Stimulated activated CD8-positive, alpha-beta memory T cell treated with anti-CD3 and anti-CD28 coated beads, Interleukin-15, amount 100 ng/mL, for 24 hours (primary cell): ENCODE measurements at regions not wholly inside any gene's neighbourhood (a gene's known extent, or its start where the extent isn't known, plus 50 kb on each side); places are given as distances from the start of the nearest gene placed in this dataset.

ENCODE experiments used
- DNase-seq: peaks from one replicate; pipeline ENCODE4 v3.0.0-alpha.2; 2020; ENCODE audit warnings: low read depth

DNA sequence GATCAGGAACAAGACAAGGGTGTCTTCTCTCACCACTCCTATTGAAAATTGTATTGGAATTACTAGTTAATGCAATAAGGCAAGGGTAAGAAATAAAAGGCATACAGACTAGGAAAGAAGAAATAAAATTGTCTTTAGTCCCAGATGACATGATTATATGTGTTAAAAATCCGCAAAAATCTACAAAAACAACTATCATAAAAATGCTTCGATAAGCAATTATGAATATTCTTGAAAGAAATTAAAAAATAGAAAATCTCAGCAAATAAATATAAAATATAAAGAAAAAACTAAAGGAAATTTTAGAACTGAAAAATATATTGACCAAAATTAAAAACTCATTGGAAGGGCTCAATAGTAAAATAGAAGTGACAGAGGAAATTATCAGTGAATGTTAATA lies 243.3 kb downstream of the ZNF674 start:
- DNase-seq = no peak

DNA sequence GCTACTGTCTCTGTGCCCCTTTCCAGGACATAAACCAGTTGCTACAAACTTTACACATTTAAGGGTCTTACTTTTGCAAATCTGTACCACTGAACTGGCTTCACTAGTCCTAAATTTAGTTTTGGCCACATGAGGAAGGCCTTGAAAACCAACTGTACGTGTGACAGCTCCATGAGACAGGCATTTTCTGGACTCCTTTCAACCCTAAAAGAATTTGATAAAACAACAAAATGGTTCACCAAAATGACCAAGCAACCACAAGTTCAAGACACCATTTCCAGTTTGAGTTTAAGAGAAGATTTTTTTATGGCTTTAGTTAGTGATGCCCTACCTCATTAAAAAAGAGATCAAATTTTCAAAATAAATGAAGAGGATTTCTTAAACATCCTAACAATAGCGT lies 246.4 kb downstream of the ZNF674 start:
- DNase-seq = no peak

DNA sequence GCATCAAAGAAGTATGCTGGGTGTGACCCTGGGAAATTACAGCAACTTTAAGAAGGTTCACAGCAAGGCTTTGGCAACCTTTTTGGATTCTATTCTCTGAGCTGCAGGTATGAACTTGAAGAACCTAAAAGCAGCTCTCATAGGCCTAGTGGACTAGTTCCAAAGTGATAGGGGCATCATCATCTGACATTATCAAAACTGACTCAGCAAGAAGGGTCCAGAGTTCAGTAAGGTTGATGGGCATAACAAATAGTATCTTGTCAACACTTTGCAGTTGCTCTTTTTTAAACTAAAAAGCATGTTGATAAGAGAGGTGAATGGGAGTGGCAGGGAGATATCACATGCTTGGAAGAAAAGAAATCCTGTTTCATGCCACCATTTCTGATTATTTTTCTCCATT lies 249.3 kb downstream of the ZNF674 start:
- DNase-seq = no peak

DNA sequence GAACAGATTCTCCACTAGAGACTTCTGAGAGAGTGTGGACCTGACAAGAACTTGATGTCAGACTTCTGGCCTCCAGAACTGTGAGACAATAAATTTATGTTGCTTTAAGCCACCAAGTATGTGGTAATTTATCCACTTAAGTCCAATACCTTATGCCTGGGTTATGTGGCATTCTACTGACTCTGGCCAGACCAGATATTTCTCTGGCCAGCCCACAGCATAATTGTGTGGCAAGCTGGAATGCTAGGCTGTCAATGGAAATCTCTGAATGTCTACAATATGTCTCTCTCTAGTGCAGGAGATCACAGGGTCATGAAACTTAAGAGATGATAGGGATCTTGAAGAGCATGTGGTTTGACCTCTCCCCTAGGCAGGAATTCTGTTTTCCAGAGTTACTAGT lies 251.0 kb downstream of the ZNF674 start:
- DNase-seq = no peak

- no peak for DNase-seq
These were observed 265.3 kb downstream of the ZNF674 start for GRCh38 chrX:46279925-46280313.

DNA sequence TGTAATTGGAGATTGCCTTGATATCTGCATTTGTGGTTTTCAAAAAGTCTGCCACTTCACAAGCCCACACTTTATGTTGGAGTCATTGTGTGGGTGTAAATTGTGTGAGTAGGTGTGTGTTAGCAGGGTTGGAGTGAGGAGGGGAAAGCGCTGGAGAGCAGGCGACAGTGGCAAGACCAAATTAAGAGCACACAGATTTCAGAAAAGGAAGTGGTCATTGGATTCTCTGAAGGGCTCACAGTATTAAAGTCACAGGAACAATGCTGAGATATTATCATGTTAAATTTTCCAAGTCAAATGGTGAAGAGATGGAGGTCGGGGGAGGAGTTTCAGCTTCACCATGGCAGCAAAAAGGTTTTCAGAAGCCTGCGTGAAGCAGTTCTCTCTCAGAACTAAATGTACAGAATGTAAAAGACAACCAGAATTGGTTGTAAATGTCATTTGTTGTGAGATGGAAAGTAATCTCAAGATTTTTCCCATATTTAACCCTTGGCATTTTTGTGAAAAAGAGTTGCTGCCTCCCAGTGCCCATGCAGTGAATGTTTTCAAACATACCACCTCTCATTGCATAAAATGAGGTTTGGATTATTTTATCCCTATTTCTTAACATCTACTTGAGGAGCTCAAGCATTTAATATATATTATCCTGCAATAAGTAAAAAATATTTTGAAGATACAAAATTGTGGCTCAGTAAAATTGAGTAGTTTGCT lies 265.9 kb downstream of the ZNF674 start:
- DNase-seq = no peak

GRCh38 chrX:46278572-46278971 lies 266.6 kb downstream of the ZNF674 start:
- DNase-seq = no peak

- DNase-seq = no peak
These were observed 276.8 kb downstream of the ZNF674 start for GRCh38 chrX:46268412-46268811.

GRCh38 chrX:46263494-46263893 lies 281.7 kb downstream of the ZNF674 start:
- no peak for DNase-seq

DNA sequence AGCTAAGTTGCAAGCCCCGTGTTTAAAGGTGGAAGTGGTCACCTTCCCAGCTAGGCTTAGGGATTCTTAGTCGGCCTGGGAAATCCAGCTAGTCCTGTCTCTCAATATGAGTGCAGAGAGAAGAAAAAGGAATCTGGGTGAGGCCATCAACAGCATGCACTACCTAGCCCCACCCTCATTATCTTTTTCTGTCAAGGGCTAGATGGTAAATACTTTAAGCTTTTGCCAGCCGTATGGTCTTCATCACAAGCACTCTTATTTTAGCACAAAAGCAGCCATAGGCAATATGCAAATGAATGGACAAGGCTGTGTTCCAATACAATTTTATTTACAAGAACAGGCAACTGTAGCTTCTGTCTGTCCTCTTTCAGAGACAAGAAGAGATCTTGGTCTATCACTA lies 282.9 kb downstream of the ZNF674 start:
- no peak for DNase-seq

- DNase-seq = no peak
These were observed 284.7 kb downstream of the ZNF674 start for GRCh38 chrX:46260499-46260898.

DNA sequence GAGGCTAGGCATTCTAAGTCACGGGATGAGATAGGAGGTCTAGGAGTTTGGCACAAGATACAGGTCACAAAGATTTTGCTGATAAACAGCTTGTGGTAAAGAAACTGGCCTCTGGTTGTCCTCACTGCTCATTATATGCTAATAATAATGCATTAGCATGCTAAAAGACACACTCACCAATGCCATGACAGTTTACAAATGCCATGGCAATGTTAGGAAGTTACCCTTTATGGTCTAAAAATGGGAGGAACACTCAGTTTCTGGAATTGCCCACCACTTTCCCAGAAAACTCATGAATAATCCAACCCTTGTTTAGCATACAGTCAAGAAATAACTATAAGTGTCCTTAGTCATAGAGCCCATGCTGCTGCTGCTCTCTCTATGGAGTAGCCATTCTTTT lies 286.9 kb downstream of the ZNF674 start:
- no peak for DNase-seq

DNA sequence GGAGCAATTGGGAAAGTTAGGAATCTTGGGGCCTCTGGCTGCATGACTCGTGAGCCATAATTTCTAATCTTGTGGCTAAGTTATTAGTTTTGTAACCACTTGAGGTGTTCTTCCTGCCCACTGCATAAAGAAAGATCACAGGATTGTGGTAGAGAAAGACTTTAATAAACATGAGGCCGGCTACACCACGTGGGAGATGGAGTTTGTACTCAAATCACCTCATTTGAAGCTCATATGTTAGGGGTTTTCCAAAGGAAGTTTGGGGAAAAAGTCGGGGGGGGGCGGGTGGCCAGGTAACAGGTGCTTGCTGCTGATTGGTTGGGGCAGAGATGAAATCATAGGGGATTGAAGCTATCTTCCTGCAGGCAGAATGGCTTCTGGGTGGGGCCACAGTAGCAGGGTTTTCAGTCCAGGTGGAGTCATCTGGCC lies 287.8 kb downstream of the ZNF674 start:
- no peak for DNase-seq

GRCh38 chrX:46256875-46257274 lies 288.3 kb downstream of the ZNF674 start:
- DNase-seq = no peak

GRCh38 chrX:46255046-46255445 lies 290.2 kb downstream of the ZNF674 start:
- no peak for DNase-seq

- DNase-seq = no peak
These were observed 290.6 kb downstream of the ZNF674 start for GRCh38 chrX:46254641-46255040.

- no peak for DNase-seq
These were observed 293.5 kb downstream of the ZNF674 start for GRCh38 chrX:46251755-46252154.

DNA sequence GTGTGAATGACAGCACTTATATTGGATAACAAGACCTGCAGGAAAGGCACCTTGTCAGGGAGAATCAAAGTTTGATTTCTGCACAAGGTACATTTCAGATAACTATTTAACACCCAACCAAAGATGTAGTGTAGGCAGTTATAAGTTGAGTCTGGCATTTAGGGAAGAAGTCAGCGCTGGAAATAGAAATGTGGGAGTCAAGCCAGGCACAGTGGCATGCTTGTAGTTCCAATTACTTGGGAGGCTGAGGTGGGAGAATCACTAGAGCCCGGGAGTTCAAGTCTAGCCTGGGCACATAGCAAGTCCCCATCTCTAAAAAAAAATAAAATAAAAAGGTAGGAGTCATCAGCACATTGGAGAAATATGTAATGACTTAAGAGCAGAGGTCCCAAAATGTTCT lies 295.1 kb downstream of the ZNF674 start:
- no peak for DNase-seq

- DNase-seq = no peak
These were observed 297.8 kb downstream of the ZNF674 start for GRCh38 chrX:46247456-46247855.

GRCh38 chrX:46244451-46244850 lies 300.8 kb downstream of the ZNF674 start:
- no peak for DNase-seq

- no peak for DNase-seq
These were observed 308.8 kb downstream of the ZNF674 start for GRCh38 chrX:46236411-46236810.

DNA sequence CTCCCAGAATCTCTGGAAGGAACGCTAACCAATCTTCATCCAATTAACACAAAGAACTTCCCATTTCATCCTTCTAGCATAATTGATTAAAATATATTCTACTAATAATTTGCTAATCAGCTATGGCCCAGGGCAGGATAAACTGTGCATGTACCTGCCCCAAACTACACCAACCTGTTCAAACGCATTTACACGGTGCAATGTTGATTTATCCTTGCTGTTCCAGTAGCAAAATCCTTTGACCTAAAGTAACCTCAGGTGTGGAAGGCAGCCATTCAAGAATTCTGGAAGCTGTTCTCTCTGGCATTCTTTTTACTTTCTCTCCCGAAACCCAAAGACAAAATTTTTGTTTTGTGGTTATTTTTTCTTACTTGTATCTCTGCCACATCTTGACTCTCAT lies 309.4 kb downstream of the ZNF674 start:
- DNase-seq = no peak

DNA sequence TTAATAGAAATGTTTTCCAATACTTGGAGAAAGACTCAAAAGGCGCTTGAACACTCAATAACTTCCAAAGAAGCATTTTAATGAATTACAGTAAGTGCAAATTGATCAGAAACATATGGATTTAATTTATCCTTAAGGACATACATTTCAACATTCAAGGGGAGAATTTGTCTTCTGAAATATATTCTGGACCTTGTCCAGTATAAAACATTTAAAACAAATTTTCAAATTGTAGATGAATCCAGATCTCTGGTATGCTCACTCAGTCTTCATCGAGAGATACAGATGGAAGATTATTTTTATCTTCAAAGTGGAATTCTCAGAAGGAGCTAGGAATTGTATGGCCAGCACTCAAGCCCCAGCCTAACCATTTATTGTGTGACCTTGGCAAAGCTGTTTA lies 310.4 kb downstream of the ZNF674 start:
- DNase-seq = no peak

DNA sequence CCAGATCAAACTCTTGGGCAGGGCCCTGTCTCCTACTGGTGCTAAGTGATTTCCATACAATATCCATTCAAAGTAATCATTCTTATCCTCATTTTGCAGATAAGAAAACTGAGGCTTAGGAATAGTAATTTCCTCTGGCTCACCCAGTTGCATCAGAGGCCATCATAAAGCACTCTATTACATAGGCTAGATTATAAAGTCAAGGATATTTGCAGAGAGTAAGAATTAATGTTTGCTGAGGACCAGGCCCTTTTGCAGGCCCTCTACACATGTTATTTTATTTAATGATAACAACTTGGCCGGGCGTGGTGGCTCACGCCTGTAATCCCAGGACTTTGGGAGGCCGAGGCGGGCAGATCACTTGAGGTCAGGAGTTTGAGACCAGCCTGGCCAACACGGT lies 316.8 kb downstream of the ZNF674 start:
- DNase-seq = no peak

GRCh38 chrX:46226422-46226821 lies 318.8 kb downstream of the ZNF674 start:
- DNase-seq = no peak
